H1 (cell line): ENCODE measurements at regions not wholly inside any gene's neighbourhood (a gene's known extent, or its start where the extent isn't known, plus 50 kb on each side); places are given as distances from the start of the nearest gene placed in this dataset.

Experiments used
- BRCA1 ChIP-seq: IDR thresholded peaks from 2 replicates; pipeline ENCODE4 v1.6.1; 2012; ENCODE audit warnings: low read depth, low read length, improper control_type of control experiment
- EP300 ChIP-seq, 2 experiments: IDR thresholded peaks; 1 replicate in 1 of 2; 2 replicates in 1 of 2; pipeline ENCODE4 v1.6.1; 2011 to 2012; ENCODE audit warnings: low read depth in 2 of 2, low read length in 2 of 2, mild to moderate bottlenecking in 2 of 2, borderline replicate concordance in 1 of 2, inconsistent platforms in 1 of 2, moderate library complexity in 1 of 2
- EZH2 ChIP-seq: fragments of 200-600 bp; sonication (generic); IDR thresholded peaks from 2 replicates; pipeline ENCODE4 v1.7.1; 2012; ENCODE audit warnings: low read depth, mild to moderate bottlenecking, moderate library complexity, low read length, inconsistent platforms; ENCODE audit not compliant: severe bottlenecking
- KDM1A ChIP-seq: fragments of 200-600, 300-600 bp; sonication (generic); IDR thresholded peaks from 2 replicates; pipeline ENCODE4 v1.7.1; 2016; ENCODE audit warnings: mild to moderate bottlenecking, low read length, borderline replicate concordance
- KDM5A ChIP-seq: fragments of 200-600 bp; IDR thresholded peaks from 2 replicates; pipeline ENCODE4 v1.7.1; 2012; ENCODE audit warnings: mild to moderate bottlenecking, low read length, inconsistent platforms, mixed read lengths
- MAFK ChIP-seq: IDR thresholded peaks from 2 replicates; pipeline ENCODE4 v1.6.1; 2012; ENCODE audit warnings: low read depth, mild to moderate bottlenecking, improper control_type of control experiment, low read length
- RAD21 ChIP-seq, 2 experiments: IDR thresholded peaks in 1 of 2; conservative IDR thresholded peaks in 1 of 2; 2 replicates each; pipeline ENCODE4 v1.6.1; 2011; ENCODE audit warnings: low read depth in 2 of 2, low read length in 2 of 2, improper control_type of control experiment in 1 of 2, inconsistent platforms in 1 of 2, mild to moderate bottlenecking in 1 of 2, moderate library complexity in 1 of 2
- RBBP5 ChIP-seq: IDR thresholded peaks from 2 replicates; pipeline ENCODE4 v1.7.1; 2012; ENCODE audit warnings: low read depth, mild to moderate bottlenecking, inconsistent platforms, low read length, moderate library complexity, borderline replicate concordance
- SP1 ChIP-seq: IDR thresholded peaks from 2 replicates; pipeline ENCODE4 v1.6.1; 2011; ENCODE audit warnings: low read depth, low read length
- SRF ChIP-seq: IDR thresholded peaks from 2 replicates; pipeline ENCODE4 v1.6.1; 2011; ENCODE audit warnings: mild to moderate bottlenecking, low read depth, low read length, moderate library complexity
- USF2 ChIP-seq: IDR thresholded peaks from 2 replicates; pipeline ENCODE4 v1.6.1; 2011; ENCODE audit warnings: low read length, improper control_type of control experiment
- ZNF274 ChIP-seq: IDR thresholded peaks from 2 replicates; pipeline ENCODE4 v1.7.0; 2012; ENCODE audit warnings: low read length, borderline replicate concordance; ENCODE audit errors: extremely low read depth
- TF ChIP-seq, protein P1 (sequence below), 3 experiments: IDR thresholded peaks; 1 replicate in 2 of 3; 2 replicates in 1 of 3; pipeline versions ENCODE4 v1.5.1 to v1.6.1; 2011; ENCODE audit warnings: low read length in 3 of 3, mild to moderate bottlenecking in 3 of 3, inconsistent platforms in 2 of 3, low read depth in 1 of 3, moderate library complexity in 1 of 3; ENCODE audit not compliant: insufficient read depth in 1 of 3; ENCODE audit errors: control extremely low read depth in 1 of 3

- TF ChIP-seq MAFK (no peak), USF2 (no peak), RBBP5 (no peak), EP300 (IDR thresholded peaks at IDR 0.05; ENCODE audit: borderline replicate concordance in 1 of 2, low read depth in 2 of 2, low read length in 2 of 2) (no peak), SP1 (no peak), RAD21 (IDR thresholded peaks at IDR 0.05 in 1 of 2, conservative IDR thresholded peaks at IDR 0.05 in 1 of 2; ENCODE audit: low read depth in 2 of 2, low read length in 2 of 2) (no peak), EZH2 (no peak), KDM1A (no peak), KDM5A (no peak), BRCA1 (no peak), SRF (no peak), ZNF274 (no peak)
- TF ChIP-seq, protein P1, sequence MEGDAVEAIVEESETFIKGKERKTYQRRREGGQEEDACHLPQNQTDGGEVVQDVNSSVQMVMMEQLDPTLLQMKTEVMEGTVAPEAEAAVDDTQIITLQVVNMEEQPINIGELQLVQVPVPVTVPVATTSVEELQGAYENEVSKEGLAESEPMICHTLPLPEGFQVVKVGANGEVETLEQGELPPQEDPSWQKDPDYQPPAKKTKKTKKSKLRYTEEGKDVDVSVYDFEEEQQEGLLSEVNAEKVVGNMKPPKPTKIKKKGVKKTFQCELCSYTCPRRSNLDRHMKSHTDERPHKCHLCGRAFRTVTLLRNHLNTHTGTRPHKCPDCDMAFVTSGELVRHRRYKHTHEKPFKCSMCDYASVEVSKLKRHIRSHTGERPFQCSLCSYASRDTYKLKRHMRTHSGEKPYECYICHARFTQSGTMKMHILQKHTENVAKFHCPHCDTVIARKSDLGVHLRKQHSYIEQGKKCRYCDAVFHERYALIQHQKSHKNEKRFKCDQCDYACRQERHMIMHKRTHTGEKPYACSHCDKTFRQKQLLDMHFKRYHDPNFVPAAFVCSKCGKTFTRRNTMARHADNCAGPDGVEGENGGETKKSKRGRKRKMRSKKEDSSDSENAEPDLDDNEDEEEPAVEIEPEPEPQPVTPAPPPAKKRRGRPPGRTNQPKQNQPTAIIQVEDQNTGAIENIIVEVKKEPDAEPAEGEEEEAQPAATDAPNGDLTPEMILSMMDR (IDR thresholded peaks at IDR 0.05; ENCODE audit: control extremely low read depth in 1 of 3, insufficient read depth in 1 of 3, low read depth in 1 of 3, low read length in 3 of 3), result no peak
These were observed 332.5 kb upstream of the NRIP1 start for GRCh38 chr21:15397258-15397657.
